NCI-H524 (cell line): ENCODE measurements at regions not wholly inside any gene's neighbourhood (a gene's known extent, or its start where the extent isn't known, plus 50 kb on each side); places are given as distances from the start of the nearest gene placed in this dataset.
A peak's percentile ranks its signal among the peaks of the same experiment; 100 is the strongest.

ENCODE experiments used
- DNase-seq, 2 experiments: peaks; one replicate each; lab custom pipeline; 2025; lab: John Stamatoyannopoulos, UW

DNA sequence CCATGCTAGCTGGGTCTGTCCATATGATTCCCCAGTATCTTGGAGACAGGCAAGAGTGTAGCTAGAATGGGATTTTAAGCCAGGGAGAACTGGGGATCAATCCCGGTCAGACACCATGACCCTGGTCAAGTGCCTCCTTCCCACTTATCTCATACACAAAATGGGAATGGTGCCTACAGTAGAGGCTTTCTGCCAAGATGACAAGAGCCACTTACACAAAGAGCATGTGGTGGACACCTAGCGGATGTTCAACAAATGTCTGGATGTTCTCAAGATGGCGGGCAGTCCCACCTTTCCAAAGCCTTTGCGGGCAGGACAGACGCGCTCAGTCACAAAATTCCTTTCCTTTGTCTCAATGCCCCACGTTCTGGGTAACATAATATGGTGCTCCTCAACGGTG, 57.3 kb downstream of the MAF start:
- DNase-seq, result no peak

DNA sequence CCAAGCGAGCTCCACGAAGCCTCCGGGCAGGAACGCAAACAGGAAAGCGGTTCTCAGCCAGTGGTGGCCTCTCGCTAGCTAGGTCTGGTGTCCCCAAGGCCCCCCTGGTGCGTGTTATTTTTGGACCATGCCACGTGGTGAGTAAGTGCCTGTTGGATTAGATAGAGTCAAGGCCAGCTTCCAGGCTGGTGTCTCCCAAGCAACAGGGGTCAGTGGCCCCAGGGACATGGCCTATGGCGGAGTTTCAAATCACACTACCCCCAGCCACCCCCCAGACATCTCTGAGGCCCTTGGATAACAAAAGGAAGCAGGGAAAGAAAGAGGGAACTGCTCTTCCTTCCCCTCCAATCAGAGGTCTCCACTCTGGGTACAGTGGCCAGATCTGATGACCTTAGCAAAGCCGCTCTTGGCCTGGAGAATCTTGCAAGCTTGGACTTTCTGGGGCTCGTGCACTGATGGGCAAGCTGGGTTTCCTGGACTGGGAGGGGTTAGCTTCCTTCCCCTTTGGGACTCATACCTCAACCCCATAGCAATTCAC, 58.2 kb downstream of the MAF start:
- no peak for DNase-seq

DNA sequence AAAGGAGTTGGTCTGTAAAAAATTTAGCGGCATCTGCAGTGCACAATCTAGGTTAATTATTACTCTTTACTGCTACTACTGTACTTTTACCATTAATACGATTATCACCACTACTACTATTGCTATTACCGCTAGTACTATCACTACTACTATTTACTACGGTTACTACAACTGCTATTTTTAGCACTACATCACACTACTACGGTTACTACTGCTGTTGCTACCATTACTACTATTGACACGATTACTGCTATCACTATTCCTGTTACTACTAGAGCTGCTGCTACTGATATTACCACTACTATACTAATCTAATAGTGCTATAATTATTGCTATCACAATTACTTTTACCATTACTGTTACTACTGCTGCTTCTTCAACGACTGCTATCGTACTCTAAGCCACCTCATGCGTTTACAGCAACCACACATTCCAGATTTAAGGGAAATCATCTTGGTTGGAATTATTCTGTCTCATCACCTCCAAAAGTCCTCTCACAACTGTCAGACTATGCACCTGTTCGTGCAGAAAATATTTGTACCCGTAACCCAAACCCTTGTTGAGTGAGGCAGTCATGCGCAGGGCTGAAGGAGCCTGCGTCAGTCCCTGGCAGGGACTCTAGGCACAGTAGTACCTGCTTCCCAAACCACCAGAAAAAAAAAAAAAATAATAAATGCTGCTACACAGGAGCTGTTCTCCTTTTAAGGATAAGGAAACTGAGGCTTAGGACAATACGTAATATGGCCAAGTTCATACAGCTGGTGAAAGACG, 59.5 kb downstream of the MAF start:
- no peak for DNase-seq

DNA sequence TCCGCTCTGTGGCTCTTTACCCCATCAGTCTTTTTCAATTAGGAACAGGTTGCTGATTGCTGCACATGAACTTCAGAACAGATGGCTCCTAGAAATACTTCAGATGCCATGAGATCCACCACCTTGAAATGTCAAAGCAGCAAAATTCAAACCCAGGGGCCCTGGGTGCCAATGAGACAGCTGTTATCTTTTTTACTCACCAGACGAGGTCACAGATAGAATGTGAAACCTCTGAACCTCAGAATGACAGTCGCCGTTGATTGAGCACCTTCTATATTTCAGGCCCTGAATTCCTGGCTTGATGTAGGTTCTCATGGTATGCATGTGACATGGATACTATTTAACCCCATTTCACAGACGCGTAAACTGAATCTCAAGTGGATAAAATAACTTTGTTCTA, 63.0 kb downstream of the MAF start:
- DNase-seq, result peak in 1 of 2 experiments; percentile 33

DNA sequence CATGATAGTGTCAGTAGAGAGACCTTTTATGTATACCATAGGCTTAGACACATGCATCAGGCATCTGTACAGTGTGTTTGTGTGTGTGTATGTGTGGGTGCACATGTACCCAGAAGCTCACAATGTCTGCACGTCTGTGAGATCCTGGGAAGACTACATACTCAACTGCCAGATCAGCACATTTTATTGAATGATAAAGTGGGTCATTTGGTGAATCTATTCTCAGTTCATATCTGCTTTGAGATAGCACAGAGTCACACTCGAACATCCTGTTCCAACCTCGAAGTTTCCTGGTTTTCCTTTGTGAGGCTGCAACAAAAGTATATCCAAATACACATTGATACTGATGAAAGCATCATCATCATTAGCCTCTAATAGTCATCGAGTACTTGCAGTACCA, 63.6 kb downstream of the MAF start:
- DNase-seq, result no peak

DNA sequence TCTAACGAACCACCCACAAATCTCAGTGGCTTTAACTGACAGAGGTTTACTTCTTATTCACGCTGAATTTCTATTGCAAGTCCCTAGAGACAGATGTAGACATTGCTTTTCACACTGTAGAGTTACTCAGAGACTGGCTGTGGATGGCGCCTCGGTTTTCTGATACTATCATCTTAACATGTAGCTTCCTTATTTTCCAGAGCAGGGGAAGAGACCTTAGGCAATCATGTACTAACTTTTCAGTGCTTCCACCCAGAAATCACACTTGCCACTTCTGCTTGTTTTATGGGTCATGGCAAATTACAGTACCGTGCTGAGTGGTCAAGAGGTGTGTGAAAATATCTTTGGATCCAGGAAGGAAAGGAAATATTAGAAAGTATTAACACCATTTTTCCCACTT, 65.4 kb downstream of the MAF start:
- DNase-seq, result no peak

DNA sequence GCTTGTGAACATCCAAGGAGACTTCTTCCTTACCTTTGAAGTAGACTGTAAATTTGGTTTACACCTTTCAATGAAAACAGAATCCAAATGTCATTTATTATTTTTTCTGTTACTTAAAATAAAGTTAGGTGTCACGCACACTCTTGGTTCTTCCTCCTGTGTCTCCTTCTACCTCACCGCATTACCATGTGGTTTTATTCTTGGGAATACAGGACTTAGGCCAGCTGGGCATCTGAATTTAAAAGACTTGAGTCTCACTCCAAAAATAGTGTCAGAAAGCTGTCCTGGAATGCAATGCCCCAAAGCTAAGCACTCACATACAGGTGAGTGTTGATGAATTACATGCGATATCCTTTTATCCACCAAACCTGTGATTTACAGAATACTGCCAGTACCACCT, 66.4 kb downstream of the MAF start:
- no peak for DNase-seq

DNA sequence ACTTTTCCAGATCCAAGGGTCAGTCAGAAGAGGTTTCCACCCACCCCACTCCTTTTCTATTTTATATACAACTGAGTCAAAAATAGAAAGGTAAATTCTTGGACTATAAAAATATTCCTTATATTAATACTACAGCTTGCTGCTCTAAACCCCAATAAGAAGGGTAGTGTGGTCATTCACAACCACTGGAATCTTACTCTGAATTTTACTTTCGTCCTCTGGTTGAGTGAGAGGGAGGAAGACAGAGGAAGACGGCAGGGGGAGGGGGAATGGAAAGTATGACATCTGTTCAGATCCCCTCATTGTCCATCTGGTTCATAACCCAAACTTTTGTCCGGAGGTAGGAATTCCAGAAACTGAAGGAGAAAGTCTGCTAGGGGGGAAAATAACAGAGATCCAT, 67.2 kb downstream of the MAF start:
- DNase-seq, result peak in 1 of 2 experiments; percentile 14

DNA sequence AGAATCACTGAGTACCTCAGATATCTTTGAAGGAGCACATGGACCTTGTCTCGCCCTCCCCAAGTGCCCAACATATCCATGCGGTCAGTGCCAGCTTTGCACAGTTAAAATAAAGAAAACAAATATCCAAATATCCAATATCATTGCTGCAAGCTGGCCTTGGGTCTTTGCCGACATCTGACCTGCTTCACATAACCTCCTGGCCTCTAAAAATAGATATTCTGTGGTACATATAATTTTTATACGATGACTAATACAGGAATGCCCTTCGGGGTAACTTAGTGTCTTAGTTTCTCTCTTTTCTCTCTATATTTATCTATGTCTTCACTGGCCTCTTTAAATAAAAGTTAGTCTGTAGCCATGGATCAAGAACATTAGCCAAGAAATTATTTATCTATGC, 67.8 kb downstream of the MAF start:
- DNase-seq, result no peak

DNA sequence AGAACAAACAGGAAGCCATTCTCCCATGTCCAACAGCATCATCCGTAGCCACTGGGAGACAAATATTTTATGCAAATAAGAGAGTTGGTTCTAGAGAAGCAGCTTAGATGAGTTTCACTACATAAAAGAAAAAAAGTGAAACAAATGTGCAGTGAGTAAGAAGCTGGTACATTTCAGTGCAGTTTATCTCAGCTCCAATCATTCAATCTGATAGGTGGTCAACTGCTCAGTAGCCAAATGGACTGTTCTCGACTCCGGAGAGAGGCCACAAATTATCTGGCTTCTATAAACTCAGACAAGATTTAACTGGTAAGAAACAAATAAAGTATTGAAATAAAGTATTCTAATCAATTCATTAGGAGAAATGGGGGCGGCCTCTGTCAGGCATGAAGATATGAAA, 68.3 kb downstream of the MAF start:
- no peak for DNase-seq

DNA sequence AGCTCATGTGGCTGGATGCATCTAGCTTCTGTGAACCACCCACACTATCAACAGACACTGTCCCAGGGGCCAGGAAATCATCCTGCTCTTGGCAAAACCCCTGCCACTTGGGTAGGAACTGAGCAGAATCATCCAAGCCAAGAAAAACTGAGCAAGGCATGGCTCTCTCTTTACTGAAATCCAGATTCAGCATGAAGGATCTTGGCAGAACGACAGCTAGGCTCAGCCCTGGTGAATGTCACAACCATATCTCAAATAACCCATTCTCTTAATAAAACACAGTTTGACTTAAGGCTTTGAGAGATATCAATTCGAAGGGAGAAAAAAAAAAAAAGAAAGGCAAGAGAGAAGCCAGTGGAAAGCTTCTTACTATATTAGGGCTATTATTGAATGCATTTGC, 72.2 kb downstream of the MAF start:
- DNase-seq, result no peak

DNA sequence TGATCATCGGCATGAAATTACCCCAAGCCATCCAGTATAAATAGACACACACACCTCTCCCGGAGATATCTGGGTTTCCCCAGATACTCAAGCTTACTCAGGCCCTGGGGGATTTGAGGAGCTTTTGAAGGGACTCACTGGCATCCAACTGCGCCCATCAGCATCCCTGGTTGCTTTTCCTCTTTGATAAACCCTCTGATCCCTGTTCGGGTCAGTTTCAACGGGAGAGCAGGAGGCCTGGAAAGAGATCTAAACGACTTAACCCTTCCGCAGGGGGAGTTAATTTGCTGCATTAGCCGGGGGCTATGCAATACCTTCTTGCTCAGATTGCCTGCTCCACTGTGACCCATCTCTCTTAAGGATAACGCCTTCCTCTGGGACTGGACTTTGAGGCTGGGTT, 76.6 kb downstream of the MAF start:
- peak in 1 of 2 experiments; percentile 25 for DNase-seq

DNA sequence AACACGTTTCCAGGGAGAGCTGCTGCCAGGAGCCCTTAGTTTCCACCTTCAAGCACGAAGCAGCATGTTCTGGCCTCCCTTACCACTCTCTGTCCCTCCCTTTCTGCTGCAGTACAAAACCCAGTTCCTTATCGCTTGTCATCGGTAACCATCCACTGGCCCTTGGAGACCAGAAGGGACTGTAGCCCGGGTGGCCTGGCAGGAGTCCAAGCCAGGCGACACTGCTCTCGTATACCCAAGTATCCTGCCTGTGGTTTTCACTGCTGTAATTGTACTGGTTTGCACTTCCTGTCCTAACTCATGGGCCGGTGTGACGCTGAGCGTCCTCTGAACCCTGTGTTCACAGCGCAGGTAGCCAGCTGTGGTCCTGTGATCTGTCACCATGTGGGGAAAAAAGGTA, 81.1 kb downstream of the MAF start:
- no peak for DNase-seq

DNA sequence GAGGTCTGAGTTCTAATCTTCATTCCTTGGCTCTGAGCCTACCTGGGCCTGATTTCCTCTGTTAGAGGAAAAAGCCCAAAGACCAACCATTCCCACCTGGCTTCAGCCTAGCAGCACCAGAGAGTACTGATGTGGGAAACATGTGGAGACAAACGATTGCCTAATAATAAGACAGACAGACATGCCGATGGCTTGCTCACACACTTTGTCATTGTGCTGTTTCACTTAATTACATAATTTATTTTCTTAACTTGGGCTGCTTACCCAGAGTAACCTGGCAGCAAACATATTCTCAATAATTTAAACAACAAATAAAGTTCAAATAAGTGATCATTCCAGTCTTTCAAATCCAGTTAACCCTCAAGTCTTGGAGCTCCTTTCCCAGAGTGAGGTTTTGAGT, 83.4 kb downstream of the MAF start:
- DNase-seq, result no peak

DNA sequence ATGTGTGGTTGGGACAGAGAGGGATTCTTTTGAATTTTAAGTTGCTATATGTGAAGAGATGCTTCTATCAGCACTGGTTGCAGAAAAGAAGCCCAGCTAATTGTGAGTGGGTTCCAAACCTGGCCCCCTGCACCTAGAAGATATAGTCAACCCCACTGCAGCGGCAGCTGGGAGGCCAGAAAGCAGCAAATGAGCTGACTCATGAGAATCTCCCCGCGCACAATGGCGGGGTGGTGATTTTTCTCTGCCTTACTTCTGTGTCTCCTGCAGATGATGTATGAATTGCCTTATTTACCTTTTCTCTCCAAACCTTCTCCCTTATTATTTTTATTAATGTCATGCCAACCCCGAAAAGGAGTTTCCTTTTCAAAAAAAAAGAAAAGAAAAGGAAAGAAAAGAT, 89.7 kb downstream of the MAF start:
- DNase-seq, result no peak

DNA sequence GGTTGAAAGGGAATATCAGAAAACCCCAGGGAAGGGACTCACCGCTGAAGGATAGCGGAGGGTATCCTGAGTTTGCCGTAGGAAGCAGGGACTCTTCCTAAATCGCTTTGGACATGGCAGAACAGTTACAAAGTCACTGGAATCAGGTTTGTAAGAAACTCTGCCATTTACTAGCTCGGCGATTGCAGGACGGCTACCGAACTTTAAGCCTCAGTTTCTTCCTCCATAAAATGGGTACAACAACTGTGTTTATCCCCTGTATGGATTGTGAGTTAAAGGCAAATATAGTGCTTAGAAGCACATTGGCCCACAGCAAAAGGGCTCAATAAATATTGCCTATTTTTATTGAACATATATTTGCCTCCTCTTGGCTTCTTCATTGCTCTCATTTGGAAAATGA, 90.6 kb downstream of the MAF start:
- DNase-seq, result no peak

DNA sequence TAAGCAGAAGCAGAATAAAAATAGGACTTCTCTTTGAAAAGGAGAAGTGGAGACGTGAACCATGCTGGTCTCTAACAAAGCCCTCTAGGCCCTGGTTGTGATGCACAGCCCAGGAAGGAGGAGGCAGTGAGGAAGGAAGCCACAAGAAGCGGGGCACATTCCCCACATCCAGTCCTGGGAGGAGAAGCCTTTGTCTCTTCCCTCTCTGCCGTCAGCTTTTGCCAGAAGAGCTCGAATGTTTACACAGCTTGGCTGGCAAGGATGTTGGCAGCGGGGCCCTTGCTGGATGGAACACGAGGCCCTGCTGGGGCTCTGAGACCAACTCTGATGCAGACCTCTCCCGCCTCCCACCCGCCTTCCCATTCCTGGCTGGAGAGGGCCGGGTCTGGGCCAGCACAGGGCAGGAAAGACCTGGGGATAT, 91.3 kb downstream of the MAF start:
- DNase-seq, result no peak

DNA sequence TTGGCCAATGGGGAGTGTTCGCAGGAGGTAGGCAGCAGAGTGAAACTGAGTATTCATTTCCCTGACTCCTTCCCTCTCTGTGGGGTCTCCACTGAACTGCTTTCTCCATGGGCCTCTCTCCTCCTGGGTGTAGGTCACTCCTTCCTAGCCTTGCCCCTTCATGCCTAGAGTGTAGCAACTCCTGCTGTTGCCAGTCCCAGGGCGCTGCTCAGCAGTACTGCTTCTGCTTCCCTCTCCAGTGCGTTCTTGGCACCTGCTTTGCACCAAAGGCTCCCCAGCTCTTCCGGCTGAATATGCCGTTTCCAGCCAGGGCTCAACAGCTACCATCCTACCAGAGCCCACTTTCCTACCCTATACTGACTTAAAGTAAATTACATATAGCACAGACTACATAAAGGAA, 92.2 kb downstream of the MAF start:
- DNase-seq, result no peak

DNA sequence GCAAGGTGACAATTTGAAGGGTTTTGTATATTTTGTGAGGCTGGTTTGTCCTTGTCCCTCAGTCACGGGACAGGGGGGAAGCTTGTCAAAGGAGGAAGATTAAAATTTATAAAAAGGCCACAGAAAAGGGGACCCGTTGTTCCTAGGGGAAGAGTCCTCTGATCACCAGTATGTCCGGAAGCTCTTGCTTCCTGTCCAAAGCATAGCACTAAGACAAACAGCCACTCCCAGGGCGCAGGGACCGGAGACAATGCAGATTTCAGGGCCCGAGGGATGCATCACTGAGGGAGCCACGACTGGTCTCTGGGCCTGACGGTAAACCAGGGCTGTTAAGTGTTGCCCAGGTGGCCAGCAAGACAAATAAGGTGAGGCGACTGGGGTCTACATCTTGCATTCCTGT, 95.2 kb downstream of the MAF start:
- no peak for DNase-seq

DNA sequence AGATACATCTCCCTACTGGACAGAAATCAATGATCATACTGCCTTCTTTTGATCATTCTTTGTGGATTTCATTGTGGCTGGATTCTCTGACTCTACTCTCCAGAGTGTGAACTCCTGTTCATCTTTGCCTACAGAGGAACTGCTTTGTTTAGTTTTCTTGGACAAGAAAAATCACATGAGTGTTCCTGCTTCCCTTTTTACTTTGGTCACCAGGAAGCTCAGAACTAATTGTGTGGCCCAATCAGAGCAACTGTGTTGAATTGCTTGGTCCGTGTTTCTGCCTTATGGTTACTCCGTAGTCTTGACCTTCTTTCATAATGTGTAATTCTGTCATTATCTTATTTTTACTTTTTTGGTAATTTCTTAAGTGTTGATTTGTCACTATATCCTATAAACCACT, 97.0 kb downstream of the MAF start:
- no peak for DNase-seq

DNA sequence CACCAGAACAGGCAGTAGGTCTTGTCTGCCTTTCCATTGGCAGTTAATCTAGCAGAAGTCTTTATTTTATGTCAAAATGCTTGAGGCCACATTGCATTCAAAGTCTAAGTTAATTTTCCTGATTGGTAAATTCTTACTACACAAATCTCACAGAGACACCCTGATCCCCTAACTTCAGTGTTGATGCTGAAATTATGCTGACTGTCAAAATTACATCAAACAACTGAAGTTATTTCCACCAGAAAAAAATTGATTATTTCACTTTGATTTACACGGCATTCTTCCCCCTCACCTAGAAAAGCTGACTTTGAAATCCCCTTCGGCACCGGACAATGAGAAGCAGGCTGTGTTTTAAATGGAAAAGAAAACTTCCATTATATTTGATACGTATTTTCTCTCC, 99.1 kb downstream of the MAF start:
- DNase-seq, result no peak

DNA sequence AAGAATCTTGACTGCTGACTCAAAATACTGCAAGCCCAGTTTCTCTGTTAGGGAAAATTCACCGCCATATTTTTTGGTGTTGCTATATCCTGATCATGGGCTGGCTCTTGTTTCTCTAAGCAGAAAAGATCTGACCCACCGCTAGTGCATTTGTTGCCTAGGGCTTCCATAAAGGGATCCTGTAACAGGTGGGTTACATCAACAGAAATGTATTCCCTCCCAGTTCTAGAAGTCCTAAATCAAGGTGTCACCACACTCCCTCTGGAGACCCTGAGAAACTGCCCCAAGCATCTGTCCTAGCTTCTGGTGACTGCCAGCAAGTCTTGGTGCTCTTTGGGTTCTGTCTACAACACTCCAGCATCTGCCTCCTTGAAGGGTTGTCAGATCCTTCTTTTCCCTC, 99.7 kb downstream of the MAF start:
- no peak for DNase-seq

DNA sequence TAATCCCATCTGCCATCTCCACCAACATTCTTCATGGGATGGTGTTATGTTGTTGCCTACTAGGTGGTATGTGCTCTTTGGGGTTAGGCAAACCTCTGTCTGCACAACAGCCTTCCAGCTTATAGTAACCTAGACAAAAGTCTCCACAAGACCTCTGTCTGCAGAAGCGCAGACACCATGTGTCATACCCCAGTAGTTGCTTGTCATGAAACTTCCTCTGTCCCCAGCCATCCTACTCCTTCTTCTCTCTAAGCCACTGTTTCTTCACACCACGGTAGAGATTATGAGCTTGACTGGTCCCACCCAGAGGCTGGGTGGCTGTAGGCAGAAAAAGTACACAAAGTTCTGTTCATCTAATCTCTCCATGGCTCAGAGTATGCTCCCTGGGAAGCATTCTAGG, 100.3 kb downstream of the MAF start:
- no peak for DNase-seq

DNA sequence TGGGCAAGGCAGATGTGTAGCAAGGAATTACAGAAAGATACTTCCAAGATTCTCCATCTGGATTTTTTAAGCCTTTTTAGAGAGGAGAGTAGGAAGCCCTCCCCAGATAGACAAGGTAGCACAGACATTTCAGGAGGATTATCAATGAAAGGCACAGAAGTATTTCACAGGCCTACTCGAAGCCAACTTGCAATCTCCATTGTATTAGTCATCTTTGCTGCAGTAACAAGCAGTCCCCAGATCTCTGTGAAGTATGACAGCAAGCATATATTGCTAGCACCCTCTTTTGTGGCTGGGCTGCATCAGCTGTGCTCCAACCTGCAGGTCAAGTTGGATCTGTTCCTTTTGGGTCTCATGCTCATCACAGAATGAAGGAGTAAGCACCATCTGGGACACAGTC, 101.6 kb downstream of the MAF start:
- DNase-seq, result no peak
